Endothelial cell (in vitro differentiated cells): ENCODE measurements at regions not wholly inside any gene's neighbourhood (a gene's known extent, or its start where the extent isn't known, plus 50 kb on each side); places are given as distances from the start of the nearest gene placed in this dataset.

Experiments used
- DNase-seq: peaks from one replicate; pipeline ENCODE4 v3.0.0; 2021; ENCODE audit warnings: low spot score
- H3K27ac Mint-ChIP-seq: one replicate; pipeline ENCODE4 v1.8.0; 2021; ENCODE audit warnings: mixed read lengths, inconsistent platforms; ENCODE audit not compliant: unreplicated experiment
- H3K27me3 Mint-ChIP-seq: one replicate; pipeline ENCODE4 v1.8.0; 2021; ENCODE audit warnings: mild to moderate bottlenecking, moderate library complexity, mixed read lengths, inconsistent platforms; ENCODE audit not compliant: unreplicated experiment
- H3K36me3 Mint-ChIP-seq: one replicate; pipeline ENCODE4 v1.8.0; 2021; ENCODE audit warnings: mild to moderate bottlenecking, low read depth, mixed read lengths, inconsistent platforms; ENCODE audit not compliant: unreplicated experiment
- H3K4me1 Mint-ChIP-seq: one replicate; pipeline ENCODE4 v1.8.0; 2021; ENCODE audit warnings: mild to moderate bottlenecking, mixed read lengths, inconsistent platforms; ENCODE audit not compliant: unreplicated experiment
- H3K4me3 Mint-ChIP-seq: one replicate; pipeline ENCODE4 v1.8.0; 2021; ENCODE audit warnings: mild to moderate bottlenecking, mixed read lengths, inconsistent platforms; ENCODE audit not compliant: unreplicated experiment
- H3K9me3 Mint-ChIP-seq: one replicate; pipeline ENCODE4 v1.8.0; 2021; ENCODE audit warnings: mixed read lengths, inconsistent platforms; ENCODE audit not compliant: unreplicated experiment
- TF ChIP-seq, protein P1 (sequence below): fragments of 200-600 bp; sonication (generic); IDR thresholded peaks from one replicate; pipeline ENCODE4 v1.5.0; 2021; ENCODE audit warnings: antibody characterized with exemption; ENCODE audit not compliant: unreplicated experiment

DNA sequence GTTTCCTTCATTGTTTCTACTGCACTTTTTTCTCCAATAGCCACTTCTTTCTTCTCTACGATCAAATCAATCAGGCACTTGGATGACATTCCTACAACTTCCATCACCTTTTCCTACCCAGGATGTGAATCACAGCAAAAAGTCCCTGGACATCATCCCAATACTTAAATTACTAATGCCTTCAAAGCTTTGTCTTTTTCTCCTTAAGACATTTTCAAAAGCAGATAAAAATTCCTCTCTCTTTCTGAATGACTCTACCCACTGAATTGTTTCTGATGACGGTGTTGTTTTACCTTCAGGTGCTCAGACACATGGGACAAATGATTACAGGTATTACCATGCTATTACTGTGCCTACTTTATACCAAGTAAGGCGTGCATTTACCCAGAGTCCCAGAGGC lies 500.9 kb downstream of the FBXO15 start:
- Mint-ChIP-seq H3K27ac (no peak overlapping the region), H3K4me1 (no peaks in the 10 kb centered on the region), H3K36me3 (no peaks in the 10 kb centered on the region), H3K4me3 (no peak overlapping the region), H3K9me3 (no peaks in the 10 kb centered on the region), H3K27me3 (no peaks in the 10 kb centered on the region)
- DNase-seq = no peak
- TF ChIP-seq, protein P1, sequence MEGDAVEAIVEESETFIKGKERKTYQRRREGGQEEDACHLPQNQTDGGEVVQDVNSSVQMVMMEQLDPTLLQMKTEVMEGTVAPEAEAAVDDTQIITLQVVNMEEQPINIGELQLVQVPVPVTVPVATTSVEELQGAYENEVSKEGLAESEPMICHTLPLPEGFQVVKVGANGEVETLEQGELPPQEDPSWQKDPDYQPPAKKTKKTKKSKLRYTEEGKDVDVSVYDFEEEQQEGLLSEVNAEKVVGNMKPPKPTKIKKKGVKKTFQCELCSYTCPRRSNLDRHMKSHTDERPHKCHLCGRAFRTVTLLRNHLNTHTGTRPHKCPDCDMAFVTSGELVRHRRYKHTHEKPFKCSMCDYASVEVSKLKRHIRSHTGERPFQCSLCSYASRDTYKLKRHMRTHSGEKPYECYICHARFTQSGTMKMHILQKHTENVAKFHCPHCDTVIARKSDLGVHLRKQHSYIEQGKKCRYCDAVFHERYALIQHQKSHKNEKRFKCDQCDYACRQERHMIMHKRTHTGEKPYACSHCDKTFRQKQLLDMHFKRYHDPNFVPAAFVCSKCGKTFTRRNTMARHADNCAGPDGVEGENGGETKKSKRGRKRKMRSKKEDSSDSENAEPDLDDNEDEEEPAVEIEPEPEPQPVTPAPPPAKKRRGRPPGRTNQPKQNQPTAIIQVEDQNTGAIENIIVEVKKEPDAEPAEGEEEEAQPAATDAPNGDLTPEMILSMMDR = no peak

DNA sequence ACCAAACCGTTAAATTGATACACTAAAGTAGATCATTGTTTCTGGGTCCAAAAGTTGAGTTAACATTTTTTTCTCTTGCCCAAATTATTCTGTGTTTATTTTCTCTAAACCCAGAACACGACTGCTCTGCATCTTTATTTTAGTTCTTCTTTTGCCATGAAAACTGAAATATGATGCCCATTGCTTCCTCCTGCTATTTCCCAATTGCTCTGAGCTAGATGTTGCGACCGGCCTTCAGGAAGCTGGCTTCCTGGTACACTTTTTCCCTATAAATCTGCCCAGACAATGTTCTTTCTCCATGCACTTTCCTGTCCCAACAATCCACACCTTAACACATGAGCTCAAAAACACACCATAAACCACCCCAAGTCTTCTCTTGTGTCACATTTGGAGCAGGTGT lies 501.4 kb downstream of the FBXO15 start:
- H3K27me3 Mint-ChIP-seq = no peaks in the 10 kb centered on the region
- H3K36me3 Mint-ChIP-seq = no peaks in the 10 kb centered on the region
- no peaks in the 10 kb centered on the region for H3K4me1 Mint-ChIP-seq
- TF ChIP-seq, protein P1 = no peak
- H3K4me3 Mint-ChIP-seq = no peak overlapping the region
- DNase-seq = no peak
- H3K27ac Mint-ChIP-seq = no peak overlapping the region
- H3K9me3 Mint-ChIP-seq = no peaks in the 10 kb centered on the region

DNA sequence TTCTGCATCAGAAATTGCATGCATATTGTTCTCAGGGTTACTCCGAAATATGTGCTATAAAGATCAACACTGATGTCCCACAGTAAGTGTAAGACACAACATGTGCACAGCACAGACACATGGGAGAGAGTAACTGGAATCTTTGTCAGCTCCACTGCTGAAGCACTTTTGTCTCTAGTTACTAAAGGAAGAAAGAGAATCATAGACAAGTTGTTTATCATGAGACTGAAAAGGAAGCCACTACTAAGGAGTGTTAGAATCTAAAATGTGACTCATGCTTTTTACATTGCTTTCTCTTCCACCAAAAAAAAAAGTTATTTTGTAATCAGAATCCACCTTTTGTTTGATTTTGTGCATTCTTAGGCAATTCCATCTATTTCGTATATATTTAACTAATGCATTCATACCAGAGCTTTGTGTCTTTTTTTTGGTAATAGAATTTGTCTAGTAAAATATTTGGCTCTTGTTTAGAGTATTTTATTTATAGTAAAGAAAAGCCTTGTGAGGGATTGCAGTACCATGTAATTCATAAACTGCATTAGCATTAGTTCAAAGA lies 502.4 kb downstream of the FBXO15 start:
- Mint-ChIP-seq H3K4me1 (no peaks in the 10 kb centered on the region), H3K4me3 (no peak overlapping the region), H3K27ac (no peak overlapping the region), H3K27me3 (no peaks in the 10 kb centered on the region), H3K36me3 (no peaks in the 10 kb centered on the region), H3K9me3 (no peaks in the 10 kb centered on the region)
- TF ChIP-seq, protein P1 = no peak
- DNase-seq = no peak

DNA sequence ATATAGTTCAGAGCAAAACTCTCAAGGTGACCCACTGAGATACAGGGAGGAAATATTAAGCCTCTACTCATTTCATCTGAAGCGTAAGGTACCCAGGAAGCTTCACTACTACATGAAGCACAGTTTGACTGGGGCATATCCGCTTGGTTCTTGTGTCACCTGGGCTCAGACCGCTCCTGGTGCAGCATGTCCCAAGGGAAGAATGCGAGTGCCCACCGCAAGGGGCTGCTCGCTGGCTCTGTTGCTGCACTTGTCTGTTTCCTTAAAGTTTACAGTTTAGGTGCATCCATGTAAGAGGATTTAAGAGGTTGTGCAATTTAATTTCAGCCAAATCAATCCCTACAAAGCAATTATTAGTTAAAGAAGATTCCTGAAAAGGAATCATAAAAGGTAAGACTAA lies 507.8 kb downstream of the FBXO15 start:
- Mint-ChIP-seq H3K27me3 (no peaks in the 10 kb centered on the region), H3K4me1 (no peaks in the 10 kb centered on the region), H3K9me3 (no peaks in the 10 kb centered on the region), H3K4me3 (no peak overlapping the region), H3K36me3 (no peaks in the 10 kb centered on the region), H3K27ac (no peak overlapping the region)
- no peak for DNase-seq
- TF ChIP-seq, protein P1 = no peak

DNA sequence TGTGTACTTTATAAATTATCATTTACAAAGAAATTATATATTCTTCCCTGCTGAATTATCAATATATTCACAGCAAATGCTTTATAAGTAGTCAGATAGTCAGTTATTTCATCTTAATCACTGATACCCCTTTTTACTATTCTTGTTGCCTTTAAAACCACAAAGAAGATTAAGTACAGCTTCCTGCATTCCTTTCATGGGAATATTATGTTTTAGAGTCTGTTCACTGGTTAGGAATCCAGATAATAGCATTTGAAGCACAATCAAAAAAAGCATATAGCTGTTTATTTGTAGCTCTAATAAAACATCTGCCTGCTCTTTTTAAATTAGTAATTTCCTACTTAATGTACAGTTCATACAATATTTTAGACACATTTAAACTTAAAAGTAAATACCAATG lies 508.9 kb downstream of the FBXO15 start:
- no peaks in the 10 kb centered on the region for H3K36me3 Mint-ChIP-seq
- no peak for DNase-seq
- no peaks in the 10 kb centered on the region for H3K27me3 Mint-ChIP-seq
- no peak overlapping the region for H3K27ac Mint-ChIP-seq
- H3K4me1 Mint-ChIP-seq = no peaks in the 10 kb centered on the region
- no peaks in the 10 kb centered on the region for H3K9me3 Mint-ChIP-seq
- H3K4me3 Mint-ChIP-seq = no peak overlapping the region
- TF ChIP-seq, protein P1 = no peak
